Transverse colon (tissue), 4 donors: ENCODE measurements at regions not wholly inside any gene's neighbourhood (a gene's known extent, or its start where the extent isn't known, plus 50 kb on each side); places are given as distances from the start of the nearest gene placed in this dataset.

Experiments used
- DNase-seq: peaks from one replicate; pipeline ENCODE4 v3.0.0-alpha.2; 2019
- H3K27ac ChIP-seq, 4 donors: fragments of 200-600 bp; sonication (generic); 2 replicates each; pipeline ENCODE4 v1.5.1; 2016 to 2018; ENCODE audit warnings: inconsistent platforms in 4 of 4
- H3K27me3 ChIP-seq: fragments of 200-600 bp; sonication (generic); 2 replicates; pipeline ENCODE4 v1.5.1; 2017; ENCODE audit warnings: inconsistent platforms
- H3K36me3 ChIP-seq, 4 donors: fragments of 200-600 bp; sonication (generic); 2 replicates each; pipeline ENCODE4 v1.5.1; 2017 to 2019; ENCODE audit warnings: inconsistent platforms in 4 of 4
- H3K4me1 ChIP-seq, 4 donors: fragments of 200-600 bp; sonication (generic); 2 replicates each; pipeline ENCODE4 v1.5.1; 2017 to 2020; ENCODE audit warnings: inconsistent platforms in 4 of 4
- H3K4me3 ChIP-seq, 4 donors: fragments of 200-600 bp; sonication (generic); 1 replicate in 1 of 4; 2 replicates in 3 of 4; pipeline versions ENCODE4 v1.5.1 to v1.6.1; 2017 to 2019; ENCODE audit warnings: inconsistent platforms in 4 of 4
- H3K9me3 ChIP-seq, 2 donors: fragments of 200-600 bp; sonication (generic); 2 replicates each; pipeline ENCODE4 v1.5.1; 2017 to 2019; ENCODE audit warnings: inconsistent platforms in 2 of 2
- CTCF ChIP-seq, 5 experiments: fragments of 200-600 bp in 3 of 5; fragments of 450-650 bp in 2 of 5; sonication (generic) in 3 of 5; IDR thresholded peaks; 1 replicate in 2 of 5; 2 replicates in 3 of 5; pipeline ENCODE4 v1.5.1; 2016 to 2017; ENCODE audit warnings: antibody characterized with exemption in 5 of 5, inconsistent platforms in 3 of 5, mild to moderate bottlenecking in 2 of 5, moderate library complexity in 1 of 5
- EP300 ChIP-seq: sonication (generic); formaldehyde crosslinking; IDR thresholded peaks from one replicate; pipeline ENCODE4 v1.6.1; 2017; ENCODE audit warnings: antibody characterized with exemption, low read depth
- POLR2A ChIP-seq: fragments of 450-650 bp; IDR thresholded peaks from one replicate; pipeline ENCODE4 v1.6.1; 2016; ENCODE audit warnings: antibody characterized with exemption, mild to moderate bottlenecking, moderate library complexity
- POLR2AphosphoS5 ChIP-seq, 3 donors: sonication (generic); formaldehyde crosslinking; IDR thresholded peaks; one replicate each; pipeline ENCODE4 v1.6.1; 2016; ENCODE audit warnings: antibody characterized with exemption in 3 of 3
- WGBS, 2 donors: methylation state at CpG; one replicate each; pipeline ENCODE4 v1.1.5; 2018; ENCODE audit warnings: low coverage in 1 of 2; 5-methylcytosine and 5-hydroxymethylcytosine counted together
- in situ Hi-C, 4 donors: fragments of 200-750 bp; cut with MboI; loops; one replicate each; pipeline versions ENCODE4 v1.15.0 to v1.15.1; 2017; ENCODE audit warnings: low sequenced_read_pairs in 3 of 4, low pct_ligation_motif_present in 1 of 4, low pct_unique_long_range_greater_than_20kb in 1 of 4
- intact Hi-C: fragments of 100-400 bp; cut with DNase I; formaldehyde crosslinking; loops from one replicate; pipeline ENCODE4 v1.15.1; 2023; ENCODE audit warnings: low total_unique reads

DNA sequence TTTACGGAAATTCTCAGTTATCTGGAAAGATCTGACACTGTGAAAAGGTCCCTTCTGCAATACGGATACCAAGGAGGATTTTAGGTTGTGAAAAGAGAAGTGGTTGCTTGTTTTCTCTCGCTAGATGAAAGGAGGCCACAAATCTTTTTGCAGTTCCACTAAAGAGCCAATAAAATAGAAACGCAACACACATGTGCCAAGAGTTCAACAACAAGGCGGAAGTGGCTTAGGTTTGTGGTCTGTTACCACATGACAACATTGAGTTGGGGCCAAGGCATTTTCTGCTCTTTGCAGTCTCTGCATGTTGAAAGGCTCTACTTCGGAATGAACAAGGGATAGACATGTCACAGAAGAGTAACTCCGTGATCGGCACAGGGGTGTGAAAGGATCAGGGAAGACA is 115.7 kb upstream of the OSR1 start:
- peak; percentile 16 for DNase-seq
- in situ Hi-C loops (no loop called here), intact Hi-C loops (no loop called here)
- no peaks in the 10 kb centered on the region for H3K36me3 ChIP-seq
- WGBS, 2 donors: 49 to 54% methylated on average over 8 of the region's 8 CpGs
- no peak for TF ChIP-seq POLR2AphosphoS5 (IDR thresholded peaks at IDR 0.05)
- no peak overlapping the region for H3K4me3 ChIP-seq
- no peaks in the 10 kb centered on the region for H3K9me3 ChIP-seq
- no peak overlapping the region for H3K27ac ChIP-seq
- H3K4me1 ChIP-seq: peaks cover 0 to 15% (median 0%) of the 10 kb centered on the region in 4 donors
- H3K27me3 ChIP-seq: no peaks in the 10 kb centered on the region

GRCh38 chr2:19473350-19473749 is 114.9 kb upstream of the OSR1 start:
- 75 to 76% methylated on average over 6 of the region's 6 CpGs for WGBS, 2 donors

DNA sequence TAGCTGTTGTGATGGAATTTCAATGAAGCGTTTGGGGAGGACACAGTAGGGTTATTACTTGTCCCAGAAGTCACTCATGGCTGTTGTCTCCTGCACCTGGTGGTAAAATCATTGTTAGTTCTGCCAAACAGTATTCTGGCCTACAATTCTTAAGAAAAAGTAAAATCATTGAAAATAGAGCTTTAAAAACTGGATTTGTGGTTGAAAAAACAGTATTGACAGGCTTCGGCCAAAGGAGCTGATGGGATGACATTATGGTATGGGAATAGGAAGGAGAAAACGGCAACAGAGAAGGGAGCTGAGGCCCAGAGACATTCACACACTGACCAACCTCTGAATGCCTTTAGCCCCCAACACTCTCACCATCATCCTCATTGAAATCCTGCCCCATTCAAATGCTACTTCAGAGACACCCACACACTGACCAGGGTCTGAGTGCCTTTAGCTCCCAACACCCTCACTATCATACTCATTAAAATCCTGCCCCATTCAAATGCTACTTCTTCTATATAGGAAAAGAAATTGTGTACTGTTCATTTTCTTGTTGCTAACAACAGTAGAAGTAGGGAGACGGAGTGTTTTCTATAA is 114.1 kb upstream of the OSR1 start:
- intact Hi-C loops: no loop called here
- in situ Hi-C loops: no loop called here
- Histone ChIP-seq H3K36me3 (no peaks in the 10 kb centered on the region), H3K27ac (no peak overlapping the region), H3K27me3 (no peaks in the 10 kb centered on the region), H3K4me3 (no peak overlapping the region), H3K4me1 (peaks cover 0 to 15% (median 0%) of the 10 kb centered on the region in 4 donors), H3K9me3 (no peaks in the 10 kb centered on the region)
- DNase-seq: no peak
- 80 to 84% methylated on average over 4 of the region's 4 CpGs for WGBS, 2 donors
- TF ChIP-seq CTCF (IDR thresholded peaks at IDR 0.05) (no peak), POLR2A (no peak)

More at GRCh38 chr2:19473350-19473749, 114.9 kb upstream of the OSR1 start:
- Histone ChIP-seq H3K27ac (no peak overlapping the region), H3K9me3 (no peaks in the 10 kb centered on the region), H3K36me3 (no peaks in the 10 kb centered on the region), H3K27me3 (no peaks in the 10 kb centered on the region), H3K4me1 (peaks cover 0 to 15% (median 0%) of the 10 kb centered on the region in 4 donors), H3K4me3 (no peak overlapping the region)
- DNase-seq: no peak
- TF ChIP-seq CTCF (IDR thresholded peaks at IDR 0.05) (no peak), POLR2A (no peak), EP300 (no peak), POLR2AphosphoS5 (IDR thresholded peaks at IDR 0.05) (no peak)
- in situ Hi-C loops (no loop called here), intact Hi-C loops (no loop called here)

- Histone ChIP-seq H3K4me3 (no peak overlapping the region), H3K9me3 (no peaks in the 10 kb centered on the region), H3K4me1 (peaks cover 0 to 15% (median 0%) of the 10 kb centered on the region in 4 donors), H3K27me3 (no peaks in the 10 kb centered on the region), H3K27ac (no peak overlapping the region), H3K36me3 (no peaks in the 10 kb centered on the region)
- 89 to 92% methylated on average over 4 of the region's 4 CpGs for WGBS, 2 donors
- intact Hi-C loops: no loop called here
- in situ Hi-C loops: no loop called here
- DNase-seq: no peak
- TF ChIP-seq CTCF (IDR thresholded peaks at IDR 0.05) (no peak), EP300 (no peak), POLR2A (no peak), POLR2AphosphoS5 (IDR thresholded peaks at IDR 0.05) (no peak)
Measured at GRCh38 chr2:19471491-19471890, 113.1 kb upstream of the OSR1 start.

GRCh38 chr2:19465978-19466377 is 107.6 kb upstream of the OSR1 start:
- Histone ChIP-seq H3K36me3 (no peaks in the 10 kb centered on the region), H3K9me3 (no peaks in the 10 kb centered on the region), H3K27me3 (no peaks in the 10 kb centered on the region), H3K4me1 (no peaks in the 10 kb centered on the region), H3K4me3 (no peak overlapping the region), H3K27ac (no peak overlapping the region)
- intact Hi-C loops: no loop called here
- no peak for DNase-seq
- in situ Hi-C loops: no loop called here
- peak in 1 of 3 donors; percentile 58 for TF ChIP-seq POLR2AphosphoS5 (IDR thresholded peaks at IDR 0.05)
- no peak for TF ChIP-seq POLR2A
- peak; percentile 63 for TF ChIP-seq EP300
- TF ChIP-seq CTCF (IDR thresholded peaks at IDR 0.05): no peak
